Heart left ventricle (tissue), 16 donors: ENCODE measurements at regions not wholly inside any gene's neighbourhood (a gene's known extent, or its start where the extent isn't known, plus 50 kb on each side); places are given as distances from the start of the nearest gene placed in this dataset.

Source experiments
- ATAC-seq, 4 donors: fragments of 200-7000 bp; cut with Tn5 transposase; one replicate each; pipeline ENCODE4 v1.9.1; 2020 to 2022; ENCODE audit warnings: moderate library complexity in 4 of 4, mild to moderate bottlenecking in 3 of 4, moderate number of reproducible peaks in 1 of 4
- DNase-seq, 5 donors: peaks; one replicate each; pipeline ENCODE4 v3.0.0-alpha.2; 2020
- H3K27ac ChIP-seq, 12 donors: fragments of 200-600 bp; sonication (generic) in 4 of 12; one replicate each; pipeline versions ENCODE4 v1.5.0 to v1.8.0; 2016 to 2022; ENCODE audit warnings: mild to moderate bottlenecking in 2 of 12
- H3K27me3 ChIP-seq, 9 donors: fragments of 200-600 bp; sonication (generic) in 2 of 9; one replicate each; pipeline versions ENCODE4 v1.5.1 to v1.8.0; 2016 to 2022; ENCODE audit warnings: mild to moderate bottlenecking in 3 of 9
- H3K36me3 ChIP-seq, 9 donors: fragments of 200-600 bp; sonication (generic) in 2 of 9; one replicate each; pipeline versions ENCODE4 v1.5.0 to v1.8.0; 2018 to 2022; ENCODE audit warnings: mild to moderate bottlenecking in 2 of 9
- H3K4me1 ChIP-seq, 12 donors: fragments of 200-600 bp; sonication (generic) in 4 of 12; one replicate each; pipeline versions ENCODE4 v1.5.0 to v1.8.0; 2016 to 2022; ENCODE audit warnings: mild to moderate bottlenecking in 3 of 12
- H3K4me3 ChIP-seq, 12 donors: fragments of 200-600 bp; sonication (generic) in 4 of 12; one replicate each; pipeline versions ENCODE4 v1.5.0 to v1.8.0; 2017 to 2022; ENCODE audit warnings: mild to moderate bottlenecking in 9 of 12, moderate library complexity in 4 of 12
- H3K9me3 ChIP-seq, 12 donors: fragments of 200-600 bp; sonication (generic) in 4 of 12; one replicate each; pipeline versions ENCODE4 v1.5.0 to v1.8.0; 2016 to 2022; ENCODE audit warnings: mild to moderate bottlenecking in 1 of 12
- CTCF ChIP-seq, 12 donors: fragments of 200-600 bp; sonication (generic) in 4 of 12; IDR thresholded peaks; one replicate each; pipeline versions ENCODE4 v1.5.0 to v1.8.0; 2018 to 2022; ENCODE audit warnings: antibody characterized with exemption in 12 of 12, mild to moderate bottlenecking in 5 of 12
- POLR2A ChIP-seq, 2 donors: fragments of 450-650 bp; IDR thresholded peaks; one replicate each; pipeline ENCODE4 v1.6.1; 2017; ENCODE audit warnings: antibody characterized with exemption in 2 of 2, mild to moderate bottlenecking in 2 of 2, moderate library complexity in 2 of 2
- WGBS, 4 donors: extraction: QIAGEN DNeasy Blood & Tissue Kit in 2 of 4; methylation state at CpG; one replicate each; pipeline versions ENCODE4 v1.1.5 to v1.1.7; 2013 to 2018; 5-methylcytosine and 5-hydroxymethylcytosine counted together
- intact Hi-C, 10 donors: fragments of 100-400 bp; cut with DNase I; formaldehyde crosslinking; loops; one replicate each; pipeline versions ENCODE4 v1.11.1 to v1.14.2; 2022
- donor health status: ischemic (EF 13 %, LVEDD 7.1; RV severe dilation, severe dysfunction).
- donor health status: healthy with polysubstance abuse.
- donor health status: DM: no; HTN: yes; CAD: no.
- donor health status: DM: no; HTN: no; CAD: no.
- donor health status: ischemic (EF 25% LVEDD 6.9; RV normal size, moderate dysfunction).
- donor health status: ischemic (EF 25% LVEDD 5.7; RV mildly dilated, moderate dysfunction).
- donor health status: healthy.
- donor health status: DM: yes; HTN: yes; CAD: no.
- donor health status: ischemic (EF 35%, LVEDD 5.7; RV mildly dilated, moderate dysfunction).
- donor health status: nonischemic (EF 11% LVEDD 7.7; RV severe dilation, severe dysfunction).
- donor health status: DM: yes; HTN: yes; CAD: no.
- donor health status: PGD.
- donor health status: ischemic (EF 29% LVEDD 5.4; RV normal size, mild dysfunction).
- donor health status: nonischemic (EF 23%, LVEDD 6.1; RV moderate dilation, normal function).

- no peaks in the 10 kb centered on the region for H3K9me3 ChIP-seq
- H3K36me3 ChIP-seq, result no peaks in the 10 kb centered on the region
- H3K27ac ChIP-seq, result no peak overlapping the region
- ATAC-seq, result peak in 2 of 4 donors; percentile 24 to 34
- H3K4me3 ChIP-seq, result no peak overlapping the region
- no peaks in the 10 kb centered on the region for H3K4me1 ChIP-seq
- no peaks in the 10 kb centered on the region for H3K27me3 ChIP-seq
- TF ChIP-seq CTCF (IDR thresholded peaks at IDR 0.05) (no peak), POLR2A (IDR thresholded peaks at IDR 0.05) (no peak)
- DNase-seq, result no peak
- intact Hi-C loops, result no loop called here
- WGBS, 4 donors, result 39 to 87% (median 46%) methylated on average over 2 of the region's 2 CpGs
Measured at GRCh38 chr6:21386744-21387143, 206.8 kb upstream of the SOX4 start.

GRCh38 chr6:21390532-21391213, 202.9 kb upstream of the SOX4 start:
- Histone ChIP-seq H3K4me1 (no peaks in the 10 kb centered on the region), H3K4me3 (no peak overlapping the region), H3K9me3 (no peaks in the 10 kb centered on the region), H3K27ac (no peak overlapping the region), H3K36me3 (no peaks in the 10 kb centered on the region), H3K27me3 (no peaks in the 10 kb centered on the region)
- no peak for DNase-seq
- TF ChIP-seq POLR2A (IDR thresholded peaks at IDR 0.05), result no peak
- TF ChIP-seq CTCF (IDR thresholded peaks at IDR 0.05), result no peak
- peak in 1 of 4 donors; percentile 79 for ATAC-seq
- intact Hi-C loops, result no loop called here
- WGBS, 4 donors, result 69 to 82% (median 72%) methylated on average over 5 of the region's 5 CpGs

GRCh38 chr6:21392177-21392576, 201.4 kb upstream of the SOX4 start:
- Histone ChIP-seq H3K27ac (no peak overlapping the region), H3K4me3 (no peak overlapping the region), H3K9me3 (no peaks in the 10 kb centered on the region), H3K4me1 (no peaks in the 10 kb centered on the region), H3K36me3 (no peaks in the 10 kb centered on the region), H3K27me3 (no peaks in the 10 kb centered on the region)
- DNase-seq, result no peak
- no peak for TF ChIP-seq CTCF (IDR thresholded peaks at IDR 0.05)
- TF ChIP-seq POLR2A (IDR thresholded peaks at IDR 0.05), result no peak
- intact Hi-C loops, result no loop called here
- WGBS, 4 donors, result 88 to 97% (median 96%) methylated on average over 2 of the region's 2 CpGs
- no peak for ATAC-seq

- 68 to 80% (median 75%) methylated on average over 10 of the region's 10 CpGs for WGBS, 4 donors
- intact Hi-C loops, result no loop called here
Measured at GRCh38 chr6:21393441-21394165, 199.9 kb upstream of the SOX4 start.

More at GRCh38 chr6:21393441-21394165, 199.9 kb upstream of the SOX4 start:
- no peaks in the 10 kb centered on the region for H3K4me1 ChIP-seq
- H3K27me3 ChIP-seq, result no peaks in the 10 kb centered on the region
- DNase-seq, result no peak
- TF ChIP-seq CTCF (IDR thresholded peaks at IDR 0.05) (no peak), POLR2A (IDR thresholded peaks at IDR 0.05) (no peak)
- no peak overlapping the region for H3K4me3 ChIP-seq
- H3K27ac ChIP-seq, result no peak overlapping the region
- no peaks in the 10 kb centered on the region for H3K9me3 ChIP-seq
- ATAC-seq, result no peak
- H3K36me3 ChIP-seq, result no peaks in the 10 kb centered on the region
